NCI-H748 treated with DMSO at 0.1 percent for 48 hours (cell line): ENCODE measurements at regions not wholly inside any gene's neighbourhood (a gene's known extent, or its start where the extent isn't known, plus 50 kb on each side); places are given as distances from the start of the nearest gene placed in this dataset.
"Not testable (repeated sequence)": the region's sequence is repeated elsewhere in the genome, so short reads cannot be mapped to it uniquely, and the experiment has no call there.

Experiments used
- DNase-seq: peaks from one replicate; lab custom pipeline; 2025; lab: John Stamatoyannopoulos, UW

DNA sequence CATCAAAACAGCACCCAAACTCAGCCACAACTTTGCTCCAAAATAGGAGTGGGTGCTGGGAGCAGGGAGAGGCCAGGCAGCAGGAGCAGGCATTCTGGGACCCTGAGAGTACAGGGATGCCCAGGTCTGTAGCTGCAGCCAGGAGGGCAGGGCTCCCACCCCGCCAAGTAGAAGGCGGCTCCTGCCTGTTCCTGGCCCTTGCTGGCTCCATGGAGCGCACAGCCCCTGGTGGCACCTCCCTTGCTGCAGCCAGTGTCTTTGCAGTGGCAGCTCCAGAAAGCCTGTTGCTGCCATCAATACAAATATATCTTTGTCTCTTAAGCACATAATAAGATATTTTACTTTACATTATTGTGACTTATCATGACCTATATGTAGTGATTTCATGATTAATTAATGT, 1096.5 kb downstream of the FSCB start:
- no peak for DNase-seq

DNA sequence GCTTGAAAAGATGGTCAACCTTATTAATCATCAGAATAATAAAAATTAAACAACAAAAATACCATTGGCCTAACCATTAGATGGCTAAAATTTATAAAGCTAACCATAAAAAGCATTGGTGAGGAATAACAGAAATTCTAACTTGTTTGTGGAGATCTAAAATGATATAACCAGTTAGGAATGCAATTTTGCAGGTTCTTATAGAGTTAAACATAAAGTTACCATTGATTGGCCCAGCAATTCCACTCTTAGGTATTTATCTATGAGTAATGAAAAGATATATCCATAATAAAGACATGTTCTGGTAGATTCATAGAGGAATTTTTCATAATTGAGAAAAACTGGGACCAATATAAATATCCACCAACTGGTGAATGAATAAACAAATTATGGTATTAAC, 1098.6 kb downstream of the FSCB start:
- no peak for DNase-seq

DNA sequence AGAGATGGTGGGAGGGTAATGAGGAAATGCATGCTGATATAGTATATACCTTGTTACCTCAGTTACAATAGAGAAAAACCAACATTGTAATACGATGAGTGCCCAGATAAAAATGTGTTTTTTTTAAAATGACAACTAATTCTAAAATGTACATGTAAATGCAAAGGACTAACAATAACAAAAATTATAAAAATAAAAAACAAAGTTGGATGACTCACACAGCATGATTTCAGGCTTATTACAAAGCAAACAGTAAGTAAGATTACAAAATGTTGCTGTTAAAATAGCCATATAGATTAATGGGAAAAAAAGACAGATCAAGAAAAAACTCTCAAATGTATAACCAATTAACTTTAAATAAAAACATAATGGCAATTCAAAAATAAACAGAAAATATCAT, 1099.4 kb downstream of the FSCB start:
- DNase-seq, result no peak

DNA sequence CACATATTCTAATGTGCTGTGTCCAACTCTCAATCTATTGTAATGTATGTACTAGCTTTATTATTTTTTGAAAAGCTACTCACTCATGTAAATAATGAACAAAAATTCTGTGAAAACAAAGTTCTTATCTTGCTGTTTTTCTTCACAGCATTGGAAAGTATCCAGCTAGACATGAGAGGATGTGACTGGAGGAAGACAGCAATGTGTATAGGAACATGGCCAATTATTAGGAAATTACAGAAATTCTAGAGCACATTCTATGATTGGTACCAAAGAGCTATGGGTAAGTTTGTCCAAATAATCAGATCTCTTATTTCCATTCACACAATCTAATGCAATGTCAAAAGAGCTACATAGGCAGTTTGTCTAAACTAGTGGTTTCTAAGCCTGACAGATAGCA, 1100.2 kb downstream of the FSCB start:
- no peak for DNase-seq

DNA sequence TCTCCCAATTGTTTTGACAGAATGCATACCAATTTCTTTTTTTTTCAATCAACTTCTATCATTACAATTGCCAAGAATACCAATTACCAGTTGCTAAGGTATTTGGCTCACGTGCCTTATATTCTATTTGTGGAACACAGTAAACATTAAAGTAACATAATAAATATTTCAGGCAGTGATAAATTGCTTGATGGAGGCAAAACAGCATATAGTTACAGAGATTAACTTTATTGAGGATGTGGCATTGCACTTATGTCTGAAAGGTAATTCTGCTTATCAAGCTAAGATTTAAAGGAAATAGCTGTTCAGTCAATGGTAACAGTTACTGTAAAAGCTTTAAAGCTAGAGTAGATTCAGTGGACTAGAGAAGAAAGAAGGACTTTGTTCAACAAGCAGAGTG, 1107.8 kb downstream of the FSCB start:
- DNase-seq, result no peak

DNA sequence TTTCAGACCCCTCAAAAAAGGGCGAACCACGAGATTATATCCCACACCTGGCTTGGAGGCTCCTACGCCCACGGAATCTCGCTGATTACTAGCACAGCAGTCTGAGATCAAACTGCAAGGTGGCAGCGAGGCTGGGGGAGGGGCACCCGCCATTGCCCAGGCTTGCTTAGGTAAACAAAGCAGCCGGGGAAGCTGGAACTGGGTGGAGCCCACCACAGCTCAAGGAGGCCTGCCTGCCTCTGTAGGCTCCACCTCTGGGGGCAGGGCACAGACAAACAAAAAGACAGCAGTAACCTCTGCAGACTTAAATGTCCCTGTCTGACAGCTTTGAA, 1136.6 kb downstream of the FSCB start:
- not testable (repeated sequence) for DNase-seq

DNA sequence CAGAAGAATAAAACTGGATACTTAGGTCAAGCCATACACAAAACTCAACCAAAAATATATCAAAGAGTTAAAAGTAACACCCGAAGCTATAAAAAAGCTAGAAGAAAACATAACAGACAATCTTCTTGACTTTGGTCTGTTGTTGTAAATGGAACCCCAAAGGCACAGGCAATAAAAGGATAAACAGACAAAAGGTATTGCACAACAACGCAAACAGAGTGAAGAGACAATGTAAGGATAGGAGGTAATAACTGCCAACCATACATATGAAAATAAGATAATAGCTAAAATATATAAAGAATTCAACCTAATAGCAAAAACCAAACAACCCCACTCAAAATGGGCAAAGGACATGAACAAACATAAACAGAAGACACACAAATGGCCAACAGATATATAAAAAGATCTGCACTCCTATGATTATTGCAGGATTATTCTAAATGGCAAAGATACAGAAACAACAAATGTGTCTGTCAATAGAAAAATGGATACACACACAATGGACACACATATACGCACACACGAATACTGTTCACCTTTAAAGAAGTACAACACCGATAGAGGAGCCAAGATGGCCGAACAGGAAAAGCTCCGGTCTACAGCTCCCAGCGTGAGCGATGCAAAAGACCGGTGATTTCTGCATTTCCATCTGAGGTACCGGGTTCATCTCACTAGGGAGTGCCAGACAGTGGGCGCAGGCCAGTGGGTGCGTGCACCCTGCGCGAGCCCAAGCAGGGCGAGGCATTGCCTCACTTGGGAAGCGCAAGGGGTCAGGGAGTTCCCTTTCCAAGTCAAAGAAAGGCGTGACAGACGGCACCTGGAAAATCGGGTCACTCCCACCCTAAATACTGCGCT, 1137.1 kb downstream of the FSCB start:
- peak; percentile 73 for DNase-seq

DNA sequence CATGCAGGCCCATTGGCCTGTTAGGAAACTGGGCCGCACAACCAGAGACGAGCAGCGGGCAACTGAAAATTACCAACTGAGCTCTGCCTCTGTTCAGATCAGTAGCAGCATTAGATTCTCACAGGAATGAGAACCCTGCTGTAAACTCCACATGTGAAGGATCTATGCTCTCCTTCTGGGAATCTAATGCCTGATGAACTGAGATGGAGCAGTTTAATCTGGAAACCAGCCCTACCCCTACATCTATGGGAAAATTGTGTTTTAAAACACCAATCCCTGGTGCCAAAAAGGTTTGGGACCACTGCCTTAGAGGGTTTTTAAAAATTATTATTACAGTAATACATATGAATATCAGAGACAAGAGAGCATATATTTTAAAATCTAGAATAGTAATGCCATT, 1144.5 kb downstream of the FSCB start:
- DNase-seq, result no peak

DNA sequence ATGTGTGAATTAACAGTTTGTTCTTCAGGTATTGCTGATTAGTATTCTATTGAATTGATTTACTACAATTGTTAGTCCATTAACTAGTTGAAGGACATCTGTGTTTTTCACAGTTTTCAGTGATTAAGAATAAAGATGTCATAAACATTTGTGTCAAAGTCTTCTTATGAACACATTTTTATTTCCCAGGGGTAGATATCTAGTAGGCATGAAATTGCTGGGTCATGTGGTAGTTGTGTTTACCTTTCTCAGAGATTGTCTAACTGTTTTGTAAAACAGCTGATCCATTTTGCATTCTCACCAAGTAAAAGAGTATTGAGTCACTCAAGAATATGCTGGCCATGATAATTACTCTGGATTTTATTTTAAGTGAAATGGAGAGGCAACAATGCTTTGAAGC, 1145.3 kb downstream of the FSCB start:
- no peak for DNase-seq

DNA sequence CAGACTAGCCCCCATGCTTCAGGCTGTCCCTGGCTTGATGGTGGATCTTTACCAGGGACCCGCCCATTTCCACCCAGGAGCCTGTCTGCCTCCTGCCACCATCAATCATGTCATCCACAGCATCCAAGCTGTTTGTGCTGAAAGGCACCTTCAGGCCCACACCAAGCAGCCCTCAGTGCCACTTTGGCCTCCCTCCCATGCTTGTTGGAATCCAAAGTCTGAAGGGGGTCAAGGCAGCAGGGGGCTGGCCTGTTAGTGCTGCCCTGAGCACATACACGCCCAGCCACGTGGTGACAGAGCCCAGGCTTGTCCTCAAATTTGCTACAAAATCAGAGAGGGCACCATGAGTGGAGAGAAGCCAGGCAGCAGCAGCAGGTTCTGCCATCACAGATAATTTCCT, 1146.8 kb downstream of the FSCB start:
- no peak for DNase-seq

DNA sequence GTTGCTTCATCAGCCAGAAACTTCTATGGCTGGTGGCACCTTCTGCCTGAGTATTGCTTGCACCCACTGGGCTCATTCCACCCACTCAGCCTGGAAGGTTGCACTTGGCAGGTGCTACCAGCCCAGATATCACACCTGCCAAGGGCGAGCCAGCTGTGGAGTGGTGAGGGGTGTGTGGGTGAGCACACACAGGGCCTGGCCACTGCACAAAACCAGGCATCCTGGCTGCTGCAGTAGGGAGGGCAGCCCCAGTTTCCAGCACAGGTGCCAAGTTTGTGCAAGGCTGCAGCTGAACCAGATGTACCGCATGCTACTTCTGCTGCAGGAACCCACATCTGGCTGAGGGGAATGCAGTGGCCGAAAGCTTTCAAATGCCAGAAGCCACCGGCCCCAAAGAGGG, 1147.8 kb downstream of the FSCB start:
- no peak for DNase-seq

DNA sequence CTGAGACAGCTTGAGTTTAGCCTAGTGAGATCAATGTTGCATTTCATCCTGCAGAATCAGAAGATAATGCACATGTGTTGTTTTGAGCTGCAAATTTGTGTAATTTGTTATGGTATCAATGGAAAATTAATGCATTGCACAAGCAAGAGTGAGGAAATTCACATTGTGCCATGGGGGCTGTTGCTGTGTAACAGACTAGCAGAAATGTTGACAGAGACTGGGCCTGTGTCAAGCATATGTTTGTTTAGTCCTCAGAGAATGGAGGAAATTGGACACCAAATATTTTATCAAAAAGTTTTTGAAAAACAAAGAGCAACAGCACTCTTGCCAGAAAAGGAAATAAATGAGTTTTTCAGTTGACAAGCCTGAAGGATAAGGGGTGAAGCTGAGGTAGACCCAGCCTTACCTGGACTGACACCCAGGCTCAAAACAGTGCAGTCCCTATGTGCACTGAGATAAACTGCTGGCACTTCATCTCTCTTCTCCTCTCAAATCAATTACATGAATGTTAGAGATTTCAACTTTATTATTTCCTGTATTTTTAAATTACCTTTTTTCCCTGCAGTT, 1150.0 kb downstream of the FSCB start:
- DNase-seq, result peak; percentile 60

DNA sequence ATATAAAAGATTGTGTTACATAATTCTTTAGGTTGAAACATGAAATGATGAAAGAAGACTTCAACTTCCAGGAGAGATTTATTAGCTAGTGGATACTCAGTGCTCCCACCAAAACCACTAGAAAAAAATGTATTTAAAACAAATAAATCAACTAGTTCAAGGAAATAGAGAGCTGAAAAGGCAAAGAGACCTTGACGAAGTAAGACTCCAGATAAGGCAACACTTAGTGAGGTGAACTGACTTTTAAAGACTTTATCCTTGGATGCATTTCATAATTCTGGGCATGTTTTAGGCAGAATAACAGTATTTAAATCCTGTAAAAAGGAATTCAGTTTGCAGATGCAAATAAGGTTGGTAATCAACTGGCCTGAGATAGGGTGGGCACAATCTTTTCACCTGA, 1150.7 kb downstream of the FSCB start:
- DNase-seq, result no peak

DNA sequence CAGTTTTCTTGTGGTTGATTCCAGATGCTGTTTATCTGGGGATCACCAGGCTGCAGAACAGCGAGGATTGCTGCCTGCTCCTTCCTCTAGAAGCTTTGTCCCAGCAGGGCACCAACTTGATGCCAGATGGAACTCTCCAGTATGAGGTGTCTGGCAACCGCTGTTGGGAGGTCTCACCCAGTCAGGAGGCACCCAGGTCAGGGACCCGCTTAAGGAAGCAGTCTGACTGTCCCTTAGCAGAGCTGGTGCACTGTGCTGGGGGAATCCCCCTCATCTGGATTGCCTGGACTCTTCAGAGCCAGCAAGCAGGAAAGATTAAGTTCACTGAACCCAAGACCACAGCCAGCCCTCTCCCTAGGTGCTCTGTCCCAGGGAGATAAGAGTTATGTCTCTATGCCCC, 1165.2 kb downstream of the FSCB start:
- no peak for DNase-seq

DNA sequence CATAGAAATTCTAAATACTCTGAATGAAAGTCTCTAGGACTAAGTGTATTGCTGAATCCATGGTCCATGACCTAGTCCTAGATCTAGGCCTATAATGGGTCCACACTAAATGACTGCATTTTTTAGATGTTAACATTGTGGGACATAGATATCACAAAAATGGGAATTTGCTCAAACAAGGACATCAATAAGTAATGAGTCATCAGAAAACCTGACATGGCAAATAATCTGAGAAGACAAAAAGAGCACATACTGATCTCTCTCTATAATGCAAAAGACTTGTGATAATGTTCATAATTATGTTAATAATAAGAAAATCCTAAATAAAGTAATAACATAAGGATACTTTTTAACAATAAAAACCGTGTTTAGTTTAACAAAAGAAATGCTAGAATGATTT, 1168.4 kb downstream of the FSCB start:
- no peak for DNase-seq

DNA sequence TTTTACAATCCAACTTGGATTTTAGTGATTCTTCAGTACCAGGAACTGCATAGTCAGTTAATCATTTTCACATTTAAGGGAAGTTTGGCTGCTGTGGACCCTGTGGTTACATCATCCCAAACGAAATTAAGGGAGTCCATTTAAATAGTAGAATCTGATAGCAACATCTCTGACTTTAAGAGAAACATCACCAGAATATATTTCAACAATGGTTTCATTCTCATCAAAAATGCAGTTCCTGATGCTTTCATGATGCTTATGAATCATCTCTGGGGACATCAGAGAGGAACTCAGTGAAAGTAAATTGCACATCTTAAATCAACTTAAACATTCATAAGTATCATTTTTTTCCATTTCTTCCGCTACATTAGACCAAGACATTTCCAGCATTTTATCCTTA, 1170.7 kb downstream of the FSCB start:
- no peak for DNase-seq

DNA sequence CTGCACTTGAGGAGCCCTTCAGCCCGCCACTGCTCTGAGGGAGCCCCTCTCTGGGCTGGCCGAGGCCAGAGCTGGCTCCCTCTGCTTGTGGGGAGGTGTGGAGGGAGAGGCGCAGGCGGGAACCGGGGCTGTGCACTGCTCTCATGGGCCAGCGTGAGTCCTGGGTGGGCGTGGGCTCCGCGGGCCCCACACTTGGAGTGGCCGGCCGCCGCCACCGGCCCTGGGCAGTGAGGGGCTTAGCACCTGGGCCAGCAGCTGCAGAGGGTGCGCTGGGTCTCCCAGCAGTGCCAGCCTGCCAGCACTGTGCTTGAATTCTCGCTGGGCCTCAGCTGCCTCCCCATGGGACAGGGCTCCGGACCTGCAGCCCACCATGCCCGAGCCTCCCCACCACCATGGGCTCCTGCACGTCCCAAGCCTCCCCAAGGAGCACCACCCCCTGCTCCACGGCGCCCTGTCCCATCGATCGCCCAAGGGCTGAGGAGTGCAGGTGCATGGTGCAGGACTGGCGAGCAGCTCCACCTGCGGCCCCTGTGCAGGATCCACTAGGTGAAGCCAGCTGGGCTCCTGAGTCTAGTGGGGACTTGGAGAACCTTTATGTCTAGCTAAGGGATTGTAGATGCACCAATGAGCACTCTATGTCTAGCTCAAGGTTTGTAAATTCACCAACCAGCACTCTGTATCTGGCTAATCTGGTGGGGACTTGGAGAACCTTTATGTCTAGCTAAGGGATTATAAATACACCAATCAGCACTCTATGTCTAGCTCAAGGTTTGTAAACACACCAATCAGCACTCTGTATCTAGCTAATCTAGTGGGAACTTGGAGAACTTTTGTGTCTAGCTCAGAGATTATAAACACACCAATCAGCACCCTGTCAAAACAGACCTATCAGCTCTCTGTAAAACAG, 1180.3 kb downstream of the FSCB start:
- not testable (repeated sequence) for DNase-seq

DNA sequence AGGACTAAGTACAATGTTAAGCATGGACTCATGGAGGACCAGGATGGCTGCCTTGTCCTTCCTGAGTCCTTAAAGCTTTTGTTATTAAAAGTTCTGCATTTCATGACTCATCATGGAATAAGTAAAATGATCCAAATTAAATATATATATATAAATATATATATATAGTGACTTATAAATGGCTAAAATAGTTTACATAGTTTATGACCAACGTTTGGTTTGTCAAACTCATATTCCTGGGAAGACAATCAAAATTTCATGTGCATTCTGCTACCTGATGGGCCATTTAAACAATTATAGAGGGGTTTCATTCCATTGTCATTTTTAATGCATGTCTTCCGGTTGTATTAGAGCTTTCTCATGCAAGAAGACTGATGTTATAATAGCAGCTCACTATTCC, 1190.7 kb downstream of the FSCB start:
- no peak for DNase-seq

DNA sequence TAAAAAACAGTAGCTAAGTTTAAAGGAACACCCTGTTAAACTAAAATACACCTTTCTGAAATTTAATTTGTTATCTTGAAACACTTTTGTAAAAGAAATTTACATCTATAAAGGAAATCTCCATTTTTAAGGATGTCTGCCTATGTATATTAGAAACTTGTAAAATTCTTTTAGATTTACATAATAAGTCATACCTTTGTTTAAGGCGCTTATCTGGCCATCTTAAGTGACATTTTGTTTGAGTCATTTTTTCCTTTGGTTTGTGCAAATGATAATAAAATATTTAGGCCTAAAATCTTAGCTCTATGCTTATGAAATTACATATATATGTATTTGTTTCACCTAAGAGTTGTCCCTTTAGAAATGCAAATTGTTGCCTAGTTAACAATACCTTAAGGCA, 1193.4 kb downstream of the FSCB start:
- no peak for DNase-seq

DNA sequence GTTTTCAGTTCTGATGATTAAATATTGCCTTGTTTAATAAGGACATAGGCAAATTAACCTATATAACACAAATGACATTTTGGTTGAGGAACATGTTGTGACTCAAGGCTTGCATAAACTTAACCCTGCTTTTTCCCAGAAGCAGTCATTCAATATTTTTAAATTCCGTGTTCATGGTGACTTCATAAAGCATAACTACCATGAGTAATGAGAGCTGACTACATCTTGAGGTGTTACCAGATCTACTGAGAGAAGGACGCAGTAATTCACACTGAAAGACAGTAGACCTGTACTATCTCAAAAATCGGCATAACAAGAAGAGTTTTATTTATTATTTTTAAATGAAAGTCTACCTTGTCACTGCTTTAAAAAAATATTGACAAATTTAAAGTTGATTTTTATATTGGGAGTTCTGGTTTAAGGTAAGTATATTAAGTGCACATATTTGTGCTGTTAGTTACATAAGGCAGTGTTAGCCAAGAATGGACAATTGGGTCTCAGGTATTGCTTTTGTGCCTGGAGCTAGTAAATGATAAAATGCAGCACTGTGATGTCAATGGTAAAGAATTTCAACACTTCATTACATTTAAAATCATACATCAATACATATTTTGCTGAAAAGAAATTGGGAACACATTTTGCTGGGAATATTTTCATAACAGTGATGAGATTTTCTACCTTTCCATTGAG, 1198.5 kb downstream of the FSCB start:
- DNase-seq, result no peak

DNA sequence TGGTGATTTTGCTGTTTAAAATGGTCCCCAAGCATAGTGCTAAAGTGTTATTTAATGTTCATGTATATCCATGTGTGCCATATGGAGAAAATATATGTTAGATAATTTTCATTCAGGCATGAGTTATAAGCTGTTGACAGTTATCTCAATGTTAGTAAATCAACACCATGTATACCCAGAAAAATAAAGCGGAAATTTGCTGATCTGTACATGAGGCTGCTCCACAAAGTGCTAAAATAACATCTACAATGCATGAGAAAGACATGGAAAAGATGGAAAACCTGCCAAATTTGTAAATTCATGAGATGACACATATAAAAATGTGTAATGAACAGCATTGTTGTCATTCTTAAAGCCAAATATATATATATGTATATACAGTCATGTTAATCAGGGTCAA, 1199.2 kb downstream of the FSCB start:
- DNase-seq, result no peak

DNA sequence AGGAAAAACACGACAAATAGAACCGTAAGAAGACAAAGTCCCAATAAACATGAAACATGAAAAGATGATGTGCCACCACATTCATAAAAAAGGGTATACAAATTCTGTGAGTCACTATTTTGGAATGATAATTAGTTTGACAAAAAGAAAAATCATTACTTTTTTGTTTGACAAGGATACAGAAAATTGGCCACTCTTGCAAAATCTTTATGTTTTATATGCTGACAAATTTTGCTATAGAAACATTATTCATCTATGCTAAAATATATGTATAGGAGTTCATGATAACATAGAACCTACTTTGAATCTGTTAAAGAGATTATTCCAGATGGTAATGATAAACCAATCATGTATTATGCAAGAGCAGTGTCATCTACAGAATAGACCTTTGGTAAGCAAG, 1201.0 kb downstream of the FSCB start:
- no peak for DNase-seq

DNA sequence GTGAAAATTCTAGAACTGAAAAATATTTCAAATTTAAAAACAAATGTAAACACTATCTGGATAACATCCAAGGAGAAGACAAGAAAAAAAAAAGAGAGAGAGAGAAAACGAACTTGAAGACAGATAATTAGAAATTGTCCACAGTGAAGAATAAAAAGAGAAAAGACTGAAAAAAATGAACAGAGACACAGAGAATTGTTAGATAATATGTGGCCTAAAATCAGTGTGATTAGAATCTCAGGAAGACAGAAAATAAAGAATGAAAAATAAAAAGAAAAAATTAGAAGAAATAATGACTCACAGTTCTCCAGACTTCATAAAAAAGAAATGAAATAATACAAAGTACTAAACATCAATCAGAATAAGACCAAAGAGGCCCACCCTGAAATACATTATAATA, 1209.3 kb downstream of the FSCB start:
- no peak for DNase-seq
